Astrocyte of the cerebellum (primary cell): ENCODE measurements at regions not wholly inside any gene's neighbourhood (a gene's known extent, or its start where the extent isn't known, plus 50 kb on each side); places are given as distances from the start of the nearest gene placed in this dataset.

Experiments
- DNase-seq: peaks from one replicate; pipeline ENCODE4 v3.0.0-alpha.2; 2011; ENCODE audit warnings: low read depth
- H3K4me3 ChIP-seq: 2 replicates; pipeline ENCODE4 v1.5.1; 2011; ENCODE audit warnings: mild to moderate bottlenecking, low read depth, low read length, moderate library complexity
- in situ Hi-C: cut with HindIII; loops from 2 replicates; pipeline ENCODE4 v1.10.0; 2017; ENCODE audit warnings: low sequenced_read_pairs
- TF ChIP-seq, protein P1 (sequence below): IDR thresholded peaks from 2 replicates; pipeline ENCODE4 v1.5.1; 2012; ENCODE audit warnings: low read length, low read depth, moderate library complexity, mild to moderate bottlenecking; ENCODE audit errors: missing control alignments

DNA sequence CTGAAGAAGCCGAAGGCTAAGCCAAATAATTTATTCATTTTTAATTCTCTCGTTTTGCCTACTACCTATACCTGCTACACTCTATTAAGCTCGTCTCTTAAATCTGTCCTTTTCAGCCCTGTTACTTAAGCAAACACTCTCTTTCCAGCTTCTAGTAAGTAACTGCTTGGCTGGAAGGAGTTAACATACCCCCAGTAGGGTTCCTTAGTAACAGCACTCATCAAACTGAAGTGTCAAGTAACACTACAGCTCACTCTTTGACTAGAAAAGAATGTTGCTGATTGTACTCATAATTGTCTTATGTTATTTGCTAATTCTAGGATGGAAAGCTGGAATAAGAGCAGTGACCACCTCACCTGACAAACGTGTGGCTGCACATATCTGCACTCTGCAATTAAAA lies 120.0 kb upstream of the SCN7A start:
- no peak overlapping the region for H3K4me3 ChIP-seq
- TF ChIP-seq, protein P1, sequence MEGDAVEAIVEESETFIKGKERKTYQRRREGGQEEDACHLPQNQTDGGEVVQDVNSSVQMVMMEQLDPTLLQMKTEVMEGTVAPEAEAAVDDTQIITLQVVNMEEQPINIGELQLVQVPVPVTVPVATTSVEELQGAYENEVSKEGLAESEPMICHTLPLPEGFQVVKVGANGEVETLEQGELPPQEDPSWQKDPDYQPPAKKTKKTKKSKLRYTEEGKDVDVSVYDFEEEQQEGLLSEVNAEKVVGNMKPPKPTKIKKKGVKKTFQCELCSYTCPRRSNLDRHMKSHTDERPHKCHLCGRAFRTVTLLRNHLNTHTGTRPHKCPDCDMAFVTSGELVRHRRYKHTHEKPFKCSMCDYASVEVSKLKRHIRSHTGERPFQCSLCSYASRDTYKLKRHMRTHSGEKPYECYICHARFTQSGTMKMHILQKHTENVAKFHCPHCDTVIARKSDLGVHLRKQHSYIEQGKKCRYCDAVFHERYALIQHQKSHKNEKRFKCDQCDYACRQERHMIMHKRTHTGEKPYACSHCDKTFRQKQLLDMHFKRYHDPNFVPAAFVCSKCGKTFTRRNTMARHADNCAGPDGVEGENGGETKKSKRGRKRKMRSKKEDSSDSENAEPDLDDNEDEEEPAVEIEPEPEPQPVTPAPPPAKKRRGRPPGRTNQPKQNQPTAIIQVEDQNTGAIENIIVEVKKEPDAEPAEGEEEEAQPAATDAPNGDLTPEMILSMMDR: no peak
- in situ Hi-C loops: no loop called here
- DNase-seq: no peak

DNA sequence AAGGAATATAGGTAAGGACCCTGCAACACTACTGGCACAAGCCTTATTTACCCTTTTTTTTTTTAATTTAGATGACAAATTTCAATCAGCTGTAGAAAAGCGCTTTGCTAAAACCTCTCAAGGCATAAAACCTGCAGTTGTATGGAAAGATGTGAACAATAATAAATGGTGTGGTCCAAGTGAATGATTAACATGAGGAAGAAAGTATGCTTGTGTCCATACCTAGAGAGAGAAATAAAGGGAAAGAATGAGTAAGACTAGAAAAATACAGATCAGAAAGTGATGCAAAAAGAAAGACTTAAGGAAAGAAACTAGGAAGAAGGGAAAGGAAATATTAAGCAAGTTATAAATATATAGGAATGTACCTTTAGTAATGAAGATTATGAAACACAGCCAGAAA lies 119.2 kb upstream of the SCN7A start:
- TF ChIP-seq, protein P1: no peak
- no peak for DNase-seq
- in situ Hi-C loops: no loop called here
- no peak overlapping the region for H3K4me3 ChIP-seq

DNA sequence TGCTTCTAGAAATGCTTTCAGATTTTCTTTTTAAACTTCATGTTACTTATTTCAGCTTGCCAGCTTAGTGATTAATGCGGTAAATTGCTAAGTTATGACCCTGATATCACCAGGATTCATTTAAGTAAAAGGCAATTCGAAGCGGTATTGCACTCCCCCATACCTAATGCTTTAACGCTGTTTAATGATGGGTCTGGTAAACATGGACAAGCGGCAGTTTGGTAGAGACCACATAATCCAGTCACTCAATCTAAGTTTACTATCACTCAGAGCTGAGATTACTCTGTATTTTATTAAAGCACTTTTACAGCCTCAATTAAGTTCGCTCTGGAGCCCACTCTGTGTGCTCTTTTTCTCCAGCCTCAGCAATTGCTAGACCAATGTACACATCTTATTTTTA lies 118.2 kb upstream of the SCN7A start:
- H3K4me3 ChIP-seq: no peak overlapping the region
- in situ Hi-C loops: no loop called here
- TF ChIP-seq, protein P1: no peak
- no peak for DNase-seq

DNA sequence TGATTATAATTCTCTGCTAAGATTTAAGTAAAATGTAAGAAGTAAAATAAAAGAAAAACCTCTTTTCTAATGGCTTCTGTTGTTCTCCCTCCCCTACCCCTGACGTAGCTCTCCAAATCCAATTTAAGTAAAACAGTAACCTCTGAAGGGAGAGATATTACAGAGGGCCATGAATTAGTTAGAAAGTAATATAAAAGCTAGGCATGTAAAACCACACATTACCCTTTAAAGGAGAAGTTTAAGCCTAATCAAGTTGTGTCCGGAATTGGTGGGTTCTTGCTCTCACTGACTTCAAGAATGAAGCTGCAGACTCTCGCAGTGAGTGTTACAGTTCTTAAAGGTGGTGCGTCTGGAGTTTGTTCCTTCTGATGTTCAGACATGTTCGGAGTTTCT lies 116.9 kb upstream of the SCN7A start:
- TF ChIP-seq, protein P1: no peak
- in situ Hi-C loops: no loop called here
- no peak overlapping the region for H3K4me3 ChIP-seq
- DNase-seq: no peak

DNA sequence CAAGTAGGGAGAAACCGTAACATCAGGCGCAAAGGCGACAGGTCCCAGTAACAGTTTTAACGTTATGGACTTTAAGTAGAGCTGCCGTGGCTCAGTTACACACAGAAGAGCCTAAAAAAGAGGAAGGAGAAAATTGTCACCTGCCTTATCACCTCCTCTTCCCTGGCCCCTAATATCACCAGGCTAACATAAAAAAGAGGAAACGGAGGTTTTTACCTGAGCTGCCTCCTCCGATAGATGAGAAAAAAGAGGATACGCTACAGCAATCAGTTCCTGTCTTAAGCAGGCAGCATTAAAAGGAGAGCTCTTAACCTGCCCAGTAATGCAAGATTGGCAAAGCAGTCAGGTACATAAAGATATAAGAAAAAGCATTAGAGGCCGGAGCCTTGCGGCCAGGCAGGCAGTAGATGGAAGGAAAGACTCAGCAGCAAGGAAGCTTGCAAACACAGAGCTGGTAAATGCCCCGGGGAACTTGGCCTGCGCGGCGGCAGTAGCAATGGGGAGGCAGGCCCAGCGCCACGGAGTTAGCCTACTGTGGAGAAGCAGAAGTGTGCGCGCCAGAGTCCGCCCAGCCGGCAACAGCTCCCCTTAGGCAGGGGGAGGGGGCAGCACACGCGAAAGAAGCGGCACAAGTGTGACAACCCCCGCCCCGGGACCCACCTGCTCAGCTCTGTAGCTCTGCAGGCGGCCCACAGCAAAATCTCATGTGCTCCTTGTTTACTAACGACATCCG lies 116.3 kb upstream of the SCN7A start:
- in situ Hi-C loops: no loop called here
- TF ChIP-seq, protein P1: no peak
- no peak for DNase-seq
- H3K4me3 ChIP-seq: no peak overlapping the region

DNA sequence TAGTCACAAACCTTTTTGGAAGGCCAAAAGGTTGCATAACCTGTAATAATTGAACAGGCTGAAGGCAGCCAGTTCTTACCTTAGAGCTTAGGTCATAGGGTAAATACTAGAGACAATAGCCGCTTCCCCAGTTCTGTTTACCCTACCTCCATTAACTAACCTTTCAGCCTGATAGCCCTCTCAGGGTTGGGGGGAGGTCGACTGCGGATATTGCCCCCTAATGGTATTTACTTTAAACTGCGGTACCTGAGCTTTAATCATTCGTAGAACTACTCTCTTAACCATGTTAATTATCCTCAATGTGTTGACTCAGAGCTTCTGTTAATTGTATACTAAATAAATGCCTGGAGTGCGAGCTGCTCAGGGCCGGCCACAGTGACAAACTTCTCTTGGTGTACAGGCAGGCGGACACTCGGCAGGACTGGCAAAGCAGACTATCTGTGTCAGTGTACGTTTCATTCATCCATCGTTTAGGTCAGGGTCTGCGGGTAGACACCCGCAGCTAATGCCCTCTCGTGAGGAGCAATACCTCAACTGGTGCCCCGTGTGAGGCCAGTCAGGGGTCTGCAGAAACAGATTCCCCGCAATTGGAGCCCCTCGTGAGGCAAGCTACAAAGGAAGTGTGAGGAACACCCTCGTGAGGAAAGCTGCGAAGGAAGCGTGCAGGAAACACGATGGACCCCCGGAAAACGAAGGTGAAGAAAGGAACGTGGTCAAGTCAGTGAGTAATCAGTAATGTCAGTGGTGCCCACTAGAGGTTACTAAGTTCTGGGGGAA lies 115.3 kb upstream of the SCN7A start:
- in situ Hi-C loops: no loop called here
- no peak for DNase-seq
- no peak overlapping the region for H3K4me3 ChIP-seq
- TF ChIP-seq, protein P1: no peak
